Heart right ventricle (tissue), 16 donors: ENCODE measurements at regions not wholly inside any gene's neighbourhood (a gene's known extent, or its start where the extent isn't known, plus 50 kb on each side); places are given as distances from the start of the nearest gene placed in this dataset.

Experiments
- ATAC-seq, 8 donors: fragments of 200-7000 bp; cut with Tn5 transposase; one replicate each; pipeline ENCODE4 v1.9.1; 2020; ENCODE audit warnings: mild to moderate bottlenecking in 8 of 8, moderate library complexity in 8 of 8, moderate number of reproducible peaks in 1 of 8
- DNase-seq, 2 donors: peaks; one replicate each; pipeline ENCODE4 v3.0.0-alpha.2; 2020
- H3K27ac ChIP-seq, 10 donors: fragments of 200-600 bp; sonication (generic) in 2 of 10; one replicate each; pipeline versions ENCODE4 v1.5.0 to v1.8.0; 2020 to 2022; ENCODE audit warnings: mild to moderate bottlenecking in 3 of 10
- H3K27me3 ChIP-seq, 7 donors: fragments of 200-600 bp; one replicate each; pipeline ENCODE4 v1.8.0; 2021 to 2022; ENCODE audit warnings: mild to moderate bottlenecking in 2 of 7
- H3K36me3 ChIP-seq, 9 donors: fragments of 200-600 bp; sonication (generic) in 1 of 9; one replicate each; pipeline versions ENCODE4 v1.5.0 to v1.8.0; 2020 to 2022; ENCODE audit warnings: mild to moderate bottlenecking in 2 of 9
- H3K4me1 ChIP-seq, 9 donors: fragments of 200-600 bp; sonication (generic) in 1 of 9; one replicate each; pipeline versions ENCODE4 v1.5.0 to v1.8.0; 2020 to 2022; ENCODE audit warnings: mild to moderate bottlenecking in 4 of 9
- H3K4me3 ChIP-seq, 10 donors: fragments of 200-600 bp; sonication (generic) in 2 of 10; one replicate each; pipeline versions ENCODE4 v1.5.0 to v1.8.0; 2020 to 2022; ENCODE audit warnings: mild to moderate bottlenecking in 7 of 10, moderate library complexity in 2 of 10
- H3K9me3 ChIP-seq, 11 donors: fragments of 200-600 bp in 10 of 11; sonication (generic) in 2 of 11; one replicate each; pipeline versions ENCODE4 v1.5.0 to v1.8.0; 2013 to 2022; ENCODE audit warnings: mild to moderate bottlenecking in 2 of 11, control low read depth in 1 of 11, moderate library complexity in 1 of 11
- WGBS, 2 donors: extraction: QIAGEN DNeasy Blood & Tissue Kit; methylation state at CpG; one replicate each; pipeline ENCODE4 v1.1.7; 2013; ENCODE audit warnings: inconsistent platforms in 1 of 2; 5-methylcytosine and 5-hydroxymethylcytosine counted together
- intact Hi-C, 10 donors: fragments of 100-400 bp; cut with DNase I; formaldehyde crosslinking; loops; one replicate each; pipeline versions ENCODE4 v1.11.1 to v1.14.2; 2022
- TF ChIP-seq, protein P1 (sequence below), 9 donors: fragments of 200-600 bp; sonication (generic) in 2 of 9; IDR thresholded peaks; one replicate each; pipeline versions ENCODE4 v1.5.0 to v1.8.0; 2021 to 2022; ENCODE audit warnings: antibody characterized with exemption in 9 of 9, mild to moderate bottlenecking in 5 of 9, moderate library complexity in 1 of 9
- donor health status: Arrhythmogenic right ventricular cardiomyopathy.
- donor health status: ischemic (EF 13 %, LVEDD 7.1; RV severe dilation, severe dysfunction).
- donor health status: healthy with polysubstance abuse.
- donor health status: DM: no; HTN: yes; CAD: no.
- donor health status: DM: no; HTN: no; CAD: no.
- donor health status: ischemic (EF 25% LVEDD 6.9; RV normal size, moderate dysfunction).
- donor health status: ischemic (EF 25% LVEDD 5.7; RV mildly dilated, moderate dysfunction).
- donor health status: healthy.
- donor health status: DM: yes; HTN: yes; CAD: no.
- donor health status: Ischemic cardiomyopathy.
- donor health status: ischemic (EF 35%, LVEDD 5.7; RV mildly dilated, moderate dysfunction).
- donor health status: nonischemic (EF 11% LVEDD 7.7; RV severe dilation, severe dysfunction).
- donor health status: DM: yes; HTN: yes; CAD: no.
- donor health status: PGD.
- donor health status: ischemic (EF 29% LVEDD 5.4; RV normal size, mild dysfunction).
- donor health status: nonischemic (EF 23%, LVEDD 6.1; RV moderate dilation, normal function).

DNA sequence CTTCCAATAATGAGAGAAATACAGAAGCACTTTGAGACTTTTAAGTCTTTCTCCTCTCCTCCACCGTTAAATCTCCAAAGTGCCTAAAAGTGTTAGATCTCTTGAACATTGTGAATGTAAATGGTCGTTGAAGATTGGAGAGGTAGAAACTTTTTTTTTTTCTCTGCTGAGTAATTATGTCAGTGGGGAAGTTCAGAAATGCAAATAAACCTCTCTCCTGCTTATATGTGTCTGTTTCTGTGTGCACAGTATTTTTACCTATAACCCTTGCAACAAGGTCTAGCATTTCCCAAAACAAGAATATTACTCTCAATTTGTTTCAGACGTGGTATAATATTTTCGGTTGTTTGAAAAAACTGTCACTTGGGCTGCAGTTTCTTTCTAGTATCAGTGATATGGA lies 833.6 kb upstream of the CDH8 start:
- no peak overlapping the region for H3K4me3 ChIP-seq
- DNase-seq, result no peak
- H3K27me3 ChIP-seq, result no peaks in the 10 kb centered on the region
- no peak overlapping the region for H3K27ac ChIP-seq
- H3K9me3 ChIP-seq, result no peaks in the 10 kb centered on the region
- ATAC-seq, result no peak
- TF ChIP-seq, protein P1, sequence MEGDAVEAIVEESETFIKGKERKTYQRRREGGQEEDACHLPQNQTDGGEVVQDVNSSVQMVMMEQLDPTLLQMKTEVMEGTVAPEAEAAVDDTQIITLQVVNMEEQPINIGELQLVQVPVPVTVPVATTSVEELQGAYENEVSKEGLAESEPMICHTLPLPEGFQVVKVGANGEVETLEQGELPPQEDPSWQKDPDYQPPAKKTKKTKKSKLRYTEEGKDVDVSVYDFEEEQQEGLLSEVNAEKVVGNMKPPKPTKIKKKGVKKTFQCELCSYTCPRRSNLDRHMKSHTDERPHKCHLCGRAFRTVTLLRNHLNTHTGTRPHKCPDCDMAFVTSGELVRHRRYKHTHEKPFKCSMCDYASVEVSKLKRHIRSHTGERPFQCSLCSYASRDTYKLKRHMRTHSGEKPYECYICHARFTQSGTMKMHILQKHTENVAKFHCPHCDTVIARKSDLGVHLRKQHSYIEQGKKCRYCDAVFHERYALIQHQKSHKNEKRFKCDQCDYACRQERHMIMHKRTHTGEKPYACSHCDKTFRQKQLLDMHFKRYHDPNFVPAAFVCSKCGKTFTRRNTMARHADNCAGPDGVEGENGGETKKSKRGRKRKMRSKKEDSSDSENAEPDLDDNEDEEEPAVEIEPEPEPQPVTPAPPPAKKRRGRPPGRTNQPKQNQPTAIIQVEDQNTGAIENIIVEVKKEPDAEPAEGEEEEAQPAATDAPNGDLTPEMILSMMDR (IDR thresholded peaks at IDR 0.05), result no peak
- intact Hi-C loops, result loop anchor here in 1 of 10 donors (10.0 kb wide), 1 partner anchor 675 kb away; no protein-coding TSS in a partner anchor
- no peaks in the 10 kb centered on the region for H3K36me3 ChIP-seq
- WGBS, 2 donors, result 60 to 63% methylated on average over 4 of the region's 4 CpGs
- H3K4me1 ChIP-seq, result no peaks in the 10 kb centered on the region

DNA sequence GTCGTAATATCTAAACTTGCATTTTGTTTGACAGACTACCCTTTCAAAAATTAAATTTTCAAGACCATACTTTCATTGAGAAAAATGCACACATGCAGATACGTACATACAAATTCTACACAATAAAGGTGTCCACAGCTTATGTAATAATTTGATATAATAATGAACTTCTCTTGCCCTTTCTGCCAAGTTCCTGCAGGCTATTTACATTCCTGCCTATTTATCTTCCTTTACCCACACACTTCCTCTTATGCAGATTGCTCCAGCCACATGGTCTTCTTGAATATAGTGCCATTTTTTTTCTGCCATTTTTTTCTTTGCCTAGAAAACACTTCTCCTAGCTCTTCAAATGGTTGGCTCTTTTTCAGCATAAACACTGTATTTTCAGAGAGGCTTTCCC lies 826.9 kb upstream of the CDH8 start:
- Histone ChIP-seq H3K36me3 (no peaks in the 10 kb centered on the region), H3K4me1 (no peaks in the 10 kb centered on the region), H3K27me3 (no peaks in the 10 kb centered on the region), H3K27ac (no peak overlapping the region), H3K4me3 (no peak overlapping the region), H3K9me3 (no peaks in the 10 kb centered on the region)
- TF ChIP-seq, protein P1 (IDR thresholded peaks at IDR 0.05), result no peak
- intact Hi-C loops, result loop anchor here in 1 of 10 donors (10.0 kb wide), 1 partner anchor 668 kb away; no protein-coding TSS in a partner anchor
- 88 to 89% methylated on average over 2 of the region's 2 CpGs for WGBS, 2 donors
- DNase-seq (no peak), ATAC-seq (no peak)

DNA sequence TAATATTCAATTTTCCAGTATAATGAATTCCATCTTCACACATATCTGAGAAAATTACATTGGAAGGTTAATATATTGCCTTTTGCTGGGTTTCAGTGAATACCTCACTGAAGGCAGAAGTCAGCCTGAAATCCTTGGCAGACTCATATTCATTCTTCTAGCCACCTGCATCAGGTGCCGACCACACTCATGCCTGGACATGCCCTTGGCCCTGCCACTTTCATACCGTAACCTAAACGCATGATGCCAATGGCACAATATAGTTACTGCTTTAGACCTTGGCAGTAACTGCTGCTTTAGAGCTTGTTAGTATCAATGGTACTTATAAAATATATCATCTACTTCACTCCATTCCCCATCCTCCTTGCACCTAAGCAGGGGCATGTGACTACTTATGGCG lies 817.6 kb upstream of the CDH8 start:
- no peaks in the 10 kb centered on the region for H3K4me1 ChIP-seq
- intact Hi-C loops, result no loop called here
- H3K4me3 ChIP-seq, result no peak overlapping the region
- H3K36me3 ChIP-seq, result no peaks in the 10 kb centered on the region
- TF ChIP-seq, protein P1 (IDR thresholded peaks at IDR 0.05), result no peak
- no peak overlapping the region for H3K27ac ChIP-seq
- H3K27me3 ChIP-seq, result no peaks in the 10 kb centered on the region
- ATAC-seq (no peak), DNase-seq (no peak)
- WGBS, 2 donors, result 92 to 94% methylated on average over 4 of the region's 4 CpGs
- H3K9me3 ChIP-seq, result no peaks in the 10 kb centered on the region

DNA sequence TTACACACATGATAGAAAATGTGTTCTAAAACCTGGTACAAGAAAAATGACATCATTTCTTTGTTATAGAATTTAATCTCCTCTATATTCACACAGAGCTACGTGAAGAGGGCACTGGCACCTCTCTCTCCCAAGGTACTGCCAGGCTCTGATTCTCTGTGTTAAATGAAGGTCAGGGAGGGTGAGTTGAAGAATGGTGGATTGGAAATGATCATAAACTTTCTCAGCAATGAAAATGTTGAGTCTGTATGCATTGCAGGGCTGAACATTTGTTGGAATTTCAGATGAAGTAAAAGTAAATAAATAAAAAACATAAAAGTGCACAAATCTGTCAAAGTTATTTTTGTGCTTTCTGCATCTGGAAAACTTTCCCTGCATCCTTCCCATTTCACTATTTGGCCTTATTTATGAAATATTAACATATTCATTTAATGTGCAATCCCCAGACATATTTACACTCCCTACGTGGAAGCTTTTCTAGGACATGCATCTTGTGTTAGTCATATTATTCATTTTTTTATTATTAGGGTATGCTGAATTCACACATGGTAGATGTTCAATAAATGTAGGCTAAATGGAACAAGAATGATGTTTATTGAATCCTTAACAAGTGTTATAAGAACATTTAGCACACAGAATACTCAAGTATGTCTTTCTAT lies 810.3 kb upstream of the CDH8 start:
- no peaks in the 10 kb centered on the region for H3K27me3 ChIP-seq
- no peak overlapping the region for H3K27ac ChIP-seq
- H3K4me1 ChIP-seq, result no peaks in the 10 kb centered on the region
- no peak for DNase-seq
- intact Hi-C loops, result no loop called here
- TF ChIP-seq, protein P1 (IDR thresholded peaks at IDR 0.05), result no peak
- no peak overlapping the region for H3K4me3 ChIP-seq
- peaks cover 0 to 4% (median 0%) of the 10 kb centered on the region in 11 donors for H3K9me3 ChIP-seq
- 79 to 82% methylated on average over 2 of the region's 2 CpGs for WGBS, 2 donors
- no peak for ATAC-seq
- H3K36me3 ChIP-seq, result no peaks in the 10 kb centered on the region
